SK-N-SH treated with all-trans-retinoic acid at 6 μM for 48 hours (cell line): ENCODE measurements at regions not wholly inside any gene's neighbourhood (a gene's known extent, or its start where the extent isn't known, plus 50 kb on each side); places are given as distances from the start of the nearest gene placed in this dataset.

Experiments
- ATAC-seq: fragments of 200-7000 bp; cut with Tn5 transposase; 3 replicates; pipeline ENCODE4 v1.9.1; 2020; ENCODE audit warnings: mild to moderate bottlenecking, moderate library complexity
- ARNTL ChIP-seq: fragments of 450-650 bp; formaldehyde crosslinking; IDR thresholded peaks from 2 replicates; pipeline ENCODE4 v1.5.0; 2020; ENCODE audit warnings: low read depth, mild to moderate bottlenecking, moderate library complexity, borderline replicate concordance
- BACH2 ChIP-seq: fragments of 250-450 bp; sonication (Bioruptor Pico); IDR thresholded peaks from 2 replicates; pipeline ENCODE4 v1.9.0; 2021; ENCODE audit warnings: mild to moderate bottlenecking, borderline replicate concordance
- CSDC2 ChIP-seq: fragments of 250-450 bp; sonication (Bioruptor Pico); IDR thresholded peaks from 2 replicates; pipeline ENCODE4 v1.5.0; 2020; ENCODE audit warnings: mild to moderate bottlenecking, moderate library complexity
- ESRRG ChIP-seq: fragments of 250-450 bp; sonication (Bioruptor Pico); IDR thresholded peaks from 2 replicates; pipeline ENCODE4 v1.6.1; 2021; ENCODE audit warnings: mild to moderate bottlenecking
- GLIS3 ChIP-seq: fragments of 250-450 bp; sonication (Bioruptor Pico); IDR thresholded peaks from 2 replicates; pipeline ENCODE4 v1.5.0; 2020; ENCODE audit warnings: mild to moderate bottlenecking, moderate library complexity
- ISL1 ChIP-seq: fragments of 250-450 bp; sonication (Bioruptor Pico); IDR thresholded peaks from 2 replicates; pipeline ENCODE4 v2.1.2; 2022; ENCODE audit warnings: mild to moderate bottlenecking, moderate library complexity
- PATZ1 ChIP-seq: fragments of 250-450 bp; sonication (Bioruptor Pico); IDR thresholded peaks from 2 replicates; pipeline ENCODE4 v1.8.0; 2020; ENCODE audit warnings: mild to moderate bottlenecking, moderate library complexity, borderline replicate concordance
- POU6F1 ChIP-seq: fragments of 250-450 bp; sonication (Bioruptor Pico); IDR thresholded peaks from 2 replicates; pipeline ENCODE4 v1.8.0; 2021; ENCODE audit warnings: low read depth, mild to moderate bottlenecking, moderate library complexity, borderline replicate concordance
- PPARA ChIP-seq: fragments of 250-450 bp; sonication (Bioruptor Pico); IDR thresholded peaks from 2 replicates; pipeline ENCODE4 v1.5.0; 2020; ENCODE audit warnings: mild to moderate bottlenecking, borderline replicate concordance
- TCF4 ChIP-seq: fragments of 250-450 bp; sonication (Bioruptor Pico); IDR thresholded peaks from 2 replicates; pipeline ENCODE4 v1.8.0; 2021; ENCODE audit warnings: mild to moderate bottlenecking, moderate library complexity, borderline replicate concordance
- TOX ChIP-seq: fragments of 250-450 bp; sonication (Bioruptor Pico); IDR thresholded peaks from 2 replicates; pipeline ENCODE4 v1.8.0; 2021; ENCODE audit warnings: mild to moderate bottlenecking, moderate library complexity, borderline replicate concordance
- ZC3H10 ChIP-seq: fragments of 250-450 bp; sonication (Bioruptor Pico); IDR thresholded peaks from 2 replicates; pipeline ENCODE4 v1.5.1; 2021; ENCODE audit warnings: mild to moderate bottlenecking, moderate library complexity
- ZFP3 ChIP-seq: fragments of 250-450 bp; sonication (Bioruptor Pico); IDR thresholded peaks from 2 replicates; pipeline ENCODE4 v1.5.0; 2020; ENCODE audit warnings: mild to moderate bottlenecking, moderate library complexity
- ZFP30 ChIP-seq: fragments of 450-650 bp; formaldehyde crosslinking; IDR thresholded peaks from 2 replicates; pipeline ENCODE4 v1.5.0; 2022; ENCODE audit warnings: mild to moderate bottlenecking, moderate library complexity
- ZNF565 ChIP-seq: fragments of 450-650 bp; formaldehyde crosslinking; conservative IDR thresholded peaks from 2 replicates; pipeline ENCODE4 v1.5.0; 2020; ENCODE audit warnings: low read depth, mild to moderate bottlenecking, moderate library complexity
- ZNF8 ChIP-seq: fragments of 450-650 bp; formaldehyde crosslinking; IDR thresholded peaks from 2 replicates; pipeline ENCODE4 v1.5.0; 2020; ENCODE audit warnings: mild to moderate bottlenecking, moderate library complexity
- TF ChIP-seq, protein P1 (sequence below): fragments of 250-450 bp; sonication (Bioruptor Pico); IDR thresholded peaks from 2 replicates; pipeline ENCODE4 v1.5.1; 2021; ENCODE audit warnings: mild to moderate bottlenecking, moderate library complexity
- TF ChIP-seq, protein P2 (sequence below): fragments of 250-450 bp; sonication (Bioruptor Pico); IDR thresholded peaks from 2 replicates; pipeline ENCODE4 v1.5.1; 2020; ENCODE audit warnings: low read depth, mild to moderate bottlenecking, moderate library complexity

GRCh38 chr3:64983583-64984359, 296.0 kb upstream of the ADAMTS9 start:
- TF ChIP-seq GLIS3 (CRISPR knock-in tag): no peak
- TF ChIP-seq TCF4 (CRISPR knock-in tag): peak; percentile 56

GRCh38 chr3:64977308-64978100, 289.7 kb upstream of the ADAMTS9 start:
- ATAC-seq: peak; percentile 86
- TF ChIP-seq TOX (CRISPR knock-in tag) (no peak), ZNF8 (no peak), ARNTL (CRISPR knock-in tag) (no peak), ZNF565 (CRISPR knock-in tag) (no peak), ZC3H10 (CRISPR knock-in tag) (no peak), ZFP30 (no peak), ESRRG (CRISPR knock-in tag) (no peak), TCF4 (CRISPR knock-in tag) (no peak), GLIS3 (CRISPR knock-in tag) (no peak), PPARA (no peak), ISL1 (CRISPR knock-in tag) (no peak), BACH2 (CRISPR knock-in tag) (no peak), PATZ1 (no peak), POU6F1 (no peak), CSDC2 (CRISPR knock-in tag) (no peak)
- TF ChIP-seq, protein P1, sequence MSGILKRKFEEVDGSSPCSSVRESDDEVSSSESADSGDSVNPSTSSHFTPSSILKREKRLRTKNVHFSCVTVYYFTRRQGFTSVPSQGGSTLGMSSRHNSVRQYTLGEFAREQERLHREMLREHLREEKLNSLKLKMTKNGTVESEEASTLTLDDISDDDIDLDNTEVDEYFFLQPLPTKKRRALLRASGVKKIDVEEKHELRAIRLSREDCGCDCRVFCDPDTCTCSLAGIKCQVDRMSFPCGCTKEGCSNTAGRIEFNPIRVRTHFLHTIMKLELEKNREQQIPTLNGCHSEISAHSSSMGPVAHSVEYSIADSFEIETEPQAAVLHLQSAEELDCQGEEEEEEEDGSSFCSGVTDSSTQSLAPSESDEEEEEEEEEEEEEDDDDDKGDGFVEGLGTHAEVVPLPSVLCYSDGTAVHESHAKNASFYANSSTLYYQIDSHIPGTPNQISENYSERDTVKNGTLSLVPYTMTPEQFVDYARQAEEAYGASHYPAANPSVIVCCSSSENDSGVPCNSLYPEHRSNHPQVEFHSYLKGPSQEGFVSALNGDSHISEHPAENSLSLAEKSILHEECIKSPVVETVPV (CRISPR knock-in tag): no peak
- TF ChIP-seq, protein P2, sequence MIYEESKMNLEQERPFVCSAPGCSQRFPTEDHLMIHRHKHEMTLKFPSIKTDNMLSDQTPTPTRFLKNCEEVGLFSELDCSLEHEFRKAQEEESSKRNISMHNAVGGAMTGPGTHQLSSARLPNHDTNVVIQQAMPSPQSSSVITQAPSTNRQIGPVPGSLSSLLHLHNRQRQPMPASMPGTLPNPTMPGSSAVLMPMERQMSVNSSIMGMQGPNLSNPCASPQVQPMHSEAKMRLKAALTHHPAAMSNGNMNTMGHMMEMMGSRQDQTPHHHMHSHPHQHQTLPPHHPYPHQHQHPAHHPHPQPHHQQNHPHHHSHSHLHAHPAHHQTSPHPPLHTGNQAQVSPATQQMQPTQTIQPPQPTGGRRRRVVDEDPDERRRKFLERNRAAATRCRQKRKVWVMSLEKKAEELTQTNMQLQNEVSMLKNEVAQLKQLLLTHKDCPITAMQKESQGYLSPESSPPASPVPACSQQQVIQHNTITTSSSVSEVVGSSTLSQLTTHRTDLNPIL (CRISPR knock-in tag): no peak

More at GRCh38 chr3:64983583-64984359, 296.0 kb upstream of the ADAMTS9 start:
- ATAC-seq: peak; percentile 79

GRCh38 chr3:64976456-64976855, 288.7 kb upstream of the ADAMTS9 start:
- no peak for ATAC-seq
- TF ChIP-seq BACH2 (CRISPR knock-in tag): no peak
- no peak for TF ChIP-seq GLIS3 (CRISPR knock-in tag)
- no peak for TF ChIP-seq ZFP30

DNA sequence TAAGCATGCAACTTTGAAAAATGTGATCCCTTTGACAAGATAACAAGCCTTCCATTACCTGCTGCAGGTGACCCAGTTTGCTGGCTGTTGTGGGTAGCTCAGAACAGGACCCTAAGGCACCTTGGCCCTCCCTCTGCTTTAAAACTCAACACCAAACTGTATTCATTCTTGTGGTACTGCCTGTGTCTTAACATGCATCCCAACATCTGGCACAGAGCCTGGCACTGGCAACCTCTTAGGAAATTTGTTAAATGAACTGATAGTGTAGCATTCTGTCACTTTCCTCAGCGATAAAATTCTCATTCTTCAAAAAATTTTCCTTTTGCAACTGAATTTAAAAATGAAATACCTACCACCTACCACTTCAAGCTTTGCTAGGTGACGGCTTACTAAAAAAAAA, 287.3 kb upstream of the ADAMTS9 start:
- no peak for TF ChIP-seq POU6F1
- no peak for TF ChIP-seq TOX (CRISPR knock-in tag)
- TF ChIP-seq ZNF565 (CRISPR knock-in tag): no peak
- no peak for TF ChIP-seq ZC3H10 (CRISPR knock-in tag)
- no peak for TF ChIP-seq ESRRG (CRISPR knock-in tag)
- TF ChIP-seq, protein P2 (CRISPR knock-in tag): no peak
- no peak for TF ChIP-seq ZFP3 (CRISPR knock-in tag)
- TF ChIP-seq CSDC2 (CRISPR knock-in tag): no peak
- no peak for TF ChIP-seq GLIS3 (CRISPR knock-in tag)
- ATAC-seq: no peak
